Activated naive CD8-positive, alpha-beta T cell treated with anti-CD3 and anti-CD28 coated beads for 36 hours (primary cell): ENCODE measurements at regions not wholly inside any gene's neighbourhood (a gene's known extent, or its start where the extent isn't known, plus 50 kb on each side); places are given as distances from the start of the nearest gene placed in this dataset.

ENCODE experiments used
- DNase-seq: peaks from one replicate; pipeline ENCODE4 v3.0.0; 2021
- H3K27ac Mint-ChIP-seq: one replicate; pipeline ENCODE4 v1.8.0; 2022; ENCODE audit warnings: mild to moderate bottlenecking, moderate library complexity, mixed read lengths
- H3K27me3 Mint-ChIP-seq: one replicate; pipeline ENCODE4 v1.8.0; 2022; ENCODE audit warnings: mild to moderate bottlenecking, mixed read lengths
- H3K36me3 Mint-ChIP-seq: one replicate; pipeline ENCODE4 v1.8.0; 2021; ENCODE audit warnings: mild to moderate bottlenecking, mixed read lengths
- H3K4me1 Mint-ChIP-seq: one replicate; pipeline ENCODE4 v1.8.0; 2021; ENCODE audit warnings: mixed read lengths
- H3K4me3 Mint-ChIP-seq: one replicate; pipeline ENCODE4 v1.8.0; 2022; ENCODE audit warnings: mild to moderate bottlenecking, moderate library complexity, mixed read lengths
- H3K9me3 Mint-ChIP-seq: one replicate; pipeline ENCODE4 v1.8.0; 2022; ENCODE audit warnings: mixed read lengths

DNA sequence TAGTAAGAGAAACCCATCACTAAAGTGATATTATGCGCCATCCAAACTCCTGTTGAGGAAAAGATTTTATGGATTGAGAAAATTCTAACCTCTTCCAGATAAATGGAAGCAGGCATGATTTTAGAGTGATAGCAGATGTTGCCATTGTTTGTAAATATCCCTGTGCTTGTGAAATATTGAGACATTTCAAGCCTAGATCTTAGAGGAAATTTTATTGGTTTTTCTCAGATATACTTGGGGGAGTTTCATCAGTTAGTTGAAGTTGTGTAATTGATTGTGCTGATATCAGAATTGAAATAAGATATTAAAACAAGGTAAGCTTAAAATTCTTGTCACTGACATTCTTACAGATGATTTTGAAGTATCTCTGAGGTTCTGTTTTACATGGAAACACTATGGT, 390.9 kb upstream of the FANCL start:
- Mint-ChIP-seq H3K9me3 (no peaks in the 10 kb centered on the region), H3K36me3 (no peaks in the 10 kb centered on the region), H3K27ac (no peak overlapping the region), H3K4me3 (no peak overlapping the region), H3K4me1 (no peaks in the 10 kb centered on the region), H3K27me3 (no peaks in the 10 kb centered on the region)
- DNase-seq, result no peak

DNA sequence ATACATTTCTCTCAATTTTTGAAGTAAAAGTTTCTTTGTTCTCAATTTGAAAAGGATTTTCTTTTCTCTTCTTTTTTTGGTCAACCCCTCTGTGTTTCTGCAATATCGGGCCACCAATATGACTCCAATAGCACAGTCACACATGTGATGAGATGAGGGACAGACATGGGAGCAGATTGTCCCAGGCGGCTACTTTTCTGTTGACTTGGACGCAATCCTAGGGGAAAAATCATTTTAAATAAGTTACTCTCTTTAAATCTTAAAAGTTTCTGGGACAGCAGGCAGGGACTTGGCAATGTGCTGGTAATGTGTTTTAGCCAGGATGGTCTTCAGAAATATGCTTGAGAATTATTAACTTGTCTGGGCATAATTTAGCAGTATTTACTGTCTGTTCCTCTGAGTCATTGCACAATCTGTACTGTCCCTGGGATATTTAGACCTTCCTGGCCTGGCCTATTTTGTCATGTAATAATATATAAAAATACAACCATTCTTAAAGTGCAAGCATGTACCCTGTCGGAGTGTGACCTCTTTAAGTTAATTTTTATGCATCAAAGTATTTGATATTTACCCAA, 388.5 kb upstream of the FANCL start:
- H3K27ac Mint-ChIP-seq, result no peak overlapping the region
- no peaks in the 10 kb centered on the region for H3K36me3 Mint-ChIP-seq
- no peak overlapping the region for H3K4me3 Mint-ChIP-seq

DNA sequence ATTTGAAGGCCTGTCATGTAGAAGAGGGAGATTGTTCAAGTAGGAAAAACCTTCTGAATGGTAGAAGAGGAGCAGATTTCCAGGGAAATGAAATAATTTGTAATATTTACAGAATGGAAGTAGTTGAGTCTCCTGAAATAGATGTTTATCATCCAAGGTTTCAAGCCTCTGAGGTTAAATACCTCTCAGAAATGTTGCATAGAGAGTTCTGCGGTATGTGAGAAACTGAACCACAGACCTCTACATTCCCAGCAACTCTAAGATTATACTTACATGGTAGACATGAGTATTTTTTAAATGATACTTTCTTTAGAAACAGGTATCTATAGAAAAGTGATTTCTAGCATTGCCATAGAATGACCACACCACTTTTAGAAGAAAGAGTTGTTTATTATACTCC, 379.8 kb upstream of the FANCL start:
- Mint-ChIP-seq H3K36me3 (no peaks in the 10 kb centered on the region), H3K4me3 (no peak overlapping the region), H3K27ac (no peak overlapping the region), H3K27me3 (no peaks in the 10 kb centered on the region), H3K4me1 (no peaks in the 10 kb centered on the region), H3K9me3 (no peaks in the 10 kb centered on the region)
- DNase-seq, result no peak

More for the DNA sequence above, 388.5 kb upstream of the FANCL start:
- no peak for DNase-seq
- Mint-ChIP-seq H3K27me3 (no peaks in the 10 kb centered on the region), H3K9me3 (no peaks in the 10 kb centered on the region), H3K4me1 (no peaks in the 10 kb centered on the region)

GRCh38 chr2:58620093-58620492, 379.0 kb upstream of the FANCL start:
- no peak overlapping the region for H3K4me3 Mint-ChIP-seq
- no peaks in the 10 kb centered on the region for H3K36me3 Mint-ChIP-seq
- H3K27ac Mint-ChIP-seq, result no peak overlapping the region
- H3K9me3 Mint-ChIP-seq, result no peaks in the 10 kb centered on the region
- DNase-seq, result no peak
- no peaks in the 10 kb centered on the region for H3K4me1 Mint-ChIP-seq
- no peaks in the 10 kb centered on the region for H3K27me3 Mint-ChIP-seq

DNA sequence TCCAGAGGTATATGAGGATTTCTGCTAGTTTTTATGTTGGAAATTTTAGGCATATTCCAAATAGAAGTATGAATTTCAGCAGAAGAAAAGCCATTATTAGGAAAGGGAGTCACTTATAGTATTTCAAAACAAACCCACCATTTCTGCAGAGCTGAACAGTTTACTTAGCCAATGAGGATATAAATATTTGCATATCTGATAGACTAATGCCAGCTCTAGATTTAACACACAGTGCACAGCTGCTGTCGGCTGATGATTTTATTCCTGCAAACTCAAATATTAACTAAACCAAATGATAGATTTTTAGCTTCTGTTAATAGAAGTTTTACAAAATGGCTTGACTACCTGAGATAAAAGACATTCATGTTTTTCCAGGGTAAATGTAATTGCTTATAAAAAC, 375.8 kb upstream of the FANCL start:
- no peak for DNase-seq
- Mint-ChIP-seq H3K27me3 (no peaks in the 10 kb centered on the region), H3K4me3 (no peak overlapping the region), H3K4me1 (peaks cover 2% of the 10 kb centered on the region), H3K9me3 (no peaks in the 10 kb centered on the region), H3K27ac (no peak overlapping the region), H3K36me3 (no peaks in the 10 kb centered on the region)

DNA sequence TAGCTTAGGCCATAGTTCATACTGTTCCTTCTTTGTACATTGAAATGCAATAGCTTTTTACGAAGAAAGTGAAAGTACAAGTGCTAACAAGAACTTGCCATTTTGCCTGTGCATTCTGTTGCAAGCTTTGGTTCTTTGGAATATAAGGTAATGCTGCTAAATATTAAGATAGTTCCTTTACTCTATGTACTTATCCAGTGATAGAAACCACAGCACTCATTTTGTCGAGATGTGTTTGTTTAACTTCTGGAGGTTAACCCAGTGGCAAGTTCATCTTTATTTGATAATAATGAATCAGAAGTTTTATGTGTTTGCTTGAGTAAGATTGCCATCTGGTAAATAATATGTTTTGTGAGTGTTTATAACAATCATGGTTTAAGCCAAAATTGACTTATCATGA, 373.1 kb upstream of the FANCL start:
- Mint-ChIP-seq H3K9me3 (no peaks in the 10 kb centered on the region), H3K36me3 (no peaks in the 10 kb centered on the region), H3K27ac (no peak overlapping the region), H3K4me1 (peaks cover 2% of the 10 kb centered on the region), H3K4me3 (no peak overlapping the region), H3K27me3 (peaks cover 4% of the 10 kb centered on the region)
- DNase-seq, result no peak

GRCh38 chr2:58612973-58613372, 371.8 kb upstream of the FANCL start:
- Mint-ChIP-seq H3K27me3 (peaks cover 4% of the 10 kb centered on the region), H3K4me3 (no peak overlapping the region), H3K4me1 (peaks cover 2% of the 10 kb centered on the region), H3K27ac (no peak overlapping the region), H3K36me3 (no peaks in the 10 kb centered on the region), H3K9me3 (no peaks in the 10 kb centered on the region)
- DNase-seq, result no peak

GRCh38 chr2:58609326-58609725, 368.2 kb upstream of the FANCL start:
- no peak overlapping the region for H3K4me3 Mint-ChIP-seq

GRCh38 chr2:58608146-58608545, 367.0 kb upstream of the FANCL start:
- no peaks in the 10 kb centered on the region for H3K9me3 Mint-ChIP-seq

More at GRCh38 chr2:58609326-58609725, 368.2 kb upstream of the FANCL start:
- H3K27ac Mint-ChIP-seq, result no peak overlapping the region
- H3K4me1 Mint-ChIP-seq, result no peaks in the 10 kb centered on the region
- H3K36me3 Mint-ChIP-seq, result no peaks in the 10 kb centered on the region
- H3K9me3 Mint-ChIP-seq, result no peaks in the 10 kb centered on the region
- H3K27me3 Mint-ChIP-seq, result peaks cover 8% of the 10 kb centered on the region
- DNase-seq, result no peak

GRCh38 chr2:58607448-58607847, 366.3 kb upstream of the FANCL start:
- Mint-ChIP-seq H3K9me3 (no peaks in the 10 kb centered on the region), H3K27ac (no peak overlapping the region), H3K4me1 (no peaks in the 10 kb centered on the region), H3K4me3 (no peak overlapping the region), H3K36me3 (no peaks in the 10 kb centered on the region), H3K27me3 (peaks cover 8% of the 10 kb centered on the region)
- DNase-seq, result no peak

More at GRCh38 chr2:58608146-58608545, 367.0 kb upstream of the FANCL start:
- Mint-ChIP-seq H3K4me1 (no peaks in the 10 kb centered on the region), H3K27ac (no peak overlapping the region), H3K4me3 (no peak overlapping the region), H3K36me3 (no peaks in the 10 kb centered on the region), H3K27me3 (peaks cover 8% of the 10 kb centered on the region)
- DNase-seq, result no peak

DNA sequence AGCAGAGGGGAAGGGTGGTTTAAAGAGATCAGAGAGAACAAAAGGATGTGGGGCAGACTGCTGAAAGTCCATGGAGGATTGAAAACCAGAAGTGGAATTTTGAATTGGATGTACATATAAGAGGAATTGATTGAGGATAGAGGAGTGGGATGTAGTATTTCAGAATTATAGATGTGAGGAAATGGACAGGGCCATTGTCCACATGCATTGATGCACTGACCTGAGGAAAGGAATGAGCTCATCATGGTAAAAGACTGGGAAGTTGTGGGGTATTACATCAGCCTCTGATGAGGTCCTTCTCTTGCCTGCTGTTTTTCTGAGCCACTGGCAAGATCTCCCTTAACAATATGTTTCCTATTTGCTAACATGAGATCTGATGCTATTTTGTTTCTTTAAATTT, 365.7 kb upstream of the FANCL start:
- H3K4me1 Mint-ChIP-seq, result no peaks in the 10 kb centered on the region
- H3K27me3 Mint-ChIP-seq, result peaks cover 8% of the 10 kb centered on the region
- H3K27ac Mint-ChIP-seq, result no peak overlapping the region
- H3K36me3 Mint-ChIP-seq, result no peaks in the 10 kb centered on the region
- DNase-seq, result no peak
- no peak overlapping the region for H3K4me3 Mint-ChIP-seq
- H3K9me3 Mint-ChIP-seq, result no peaks in the 10 kb centered on the region

DNA sequence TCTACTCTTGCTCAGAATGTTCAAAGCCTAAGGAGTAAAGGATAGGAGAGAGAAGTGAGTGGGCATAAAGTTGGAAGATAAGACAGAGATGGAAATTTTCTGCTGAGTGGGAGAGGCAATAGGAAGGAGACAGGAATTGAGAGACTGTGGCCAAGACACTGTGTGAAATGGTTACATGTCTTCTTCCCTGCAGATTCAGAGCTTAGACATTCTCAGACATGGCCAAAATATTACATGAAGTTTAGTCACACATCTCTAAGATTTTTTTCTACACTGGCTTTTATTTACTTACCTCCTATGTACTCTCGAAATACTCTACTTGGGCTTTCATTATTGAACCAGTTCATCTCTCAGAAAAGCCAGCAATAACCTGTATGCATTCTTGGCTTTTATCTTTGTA, 363.0 kb upstream of the FANCL start:
- Mint-ChIP-seq H3K4me1 (no peaks in the 10 kb centered on the region), H3K36me3 (no peaks in the 10 kb centered on the region), H3K4me3 (no peak overlapping the region), H3K9me3 (no peaks in the 10 kb centered on the region), H3K27me3 (peaks cover 4% of the 10 kb centered on the region), H3K27ac (no peak overlapping the region)
- DNase-seq, result no peak

DNA sequence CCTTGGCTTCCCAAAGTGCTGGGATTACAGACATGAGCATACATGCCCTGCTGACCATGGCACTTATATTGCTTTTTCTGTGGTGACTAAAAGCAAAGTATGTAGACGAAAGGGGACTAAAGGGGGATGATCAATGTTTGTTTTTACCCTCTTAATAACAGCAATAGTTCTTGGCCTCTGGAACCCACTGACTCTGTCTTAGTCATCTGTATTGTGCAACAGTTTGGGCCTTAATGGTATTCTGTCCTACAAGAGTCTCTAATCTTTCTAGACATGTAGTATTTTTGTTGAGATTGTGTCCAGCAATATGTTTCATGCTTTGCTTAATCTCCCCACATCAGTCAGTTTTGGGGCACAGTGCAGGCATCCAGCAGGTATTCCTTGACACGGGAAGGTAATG, 359.9 kb upstream of the FANCL start:
- DNase-seq, result no peak
- H3K9me3 Mint-ChIP-seq, result peaks cover 1% of the 10 kb centered on the region
- H3K4me3 Mint-ChIP-seq, result no peak overlapping the region
- H3K27me3 Mint-ChIP-seq, result peaks cover 4% of the 10 kb centered on the region
- no peaks in the 10 kb centered on the region for H3K4me1 Mint-ChIP-seq
- H3K27ac Mint-ChIP-seq, result no peak overlapping the region
- H3K36me3 Mint-ChIP-seq, result no peaks in the 10 kb centered on the region

DNA sequence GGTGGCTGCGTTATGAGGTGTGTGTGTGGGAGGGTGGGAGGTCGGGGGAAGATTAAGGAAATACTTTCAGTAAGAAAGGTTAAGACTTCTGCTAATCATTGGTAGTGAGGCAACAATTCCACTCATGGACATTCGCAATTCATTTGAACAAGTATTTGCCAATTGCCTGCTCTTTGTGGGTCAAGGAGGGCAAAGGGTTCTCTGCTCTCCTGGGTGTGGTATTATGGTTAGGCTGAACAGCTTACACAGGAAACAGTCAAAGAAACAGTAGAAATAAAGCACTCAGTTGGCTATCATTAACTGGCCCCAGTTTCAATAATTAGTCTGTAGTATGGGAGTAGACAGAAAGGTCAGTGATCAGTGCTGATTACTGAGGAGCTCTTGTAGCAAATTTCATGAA, 357.0 kb upstream of the FANCL start:
- Mint-ChIP-seq H3K4me1 (no peaks in the 10 kb centered on the region), H3K27me3 (no peaks in the 10 kb centered on the region), H3K4me3 (no peak overlapping the region), H3K27ac (no peak overlapping the region), H3K36me3 (no peaks in the 10 kb centered on the region), H3K9me3 (peaks cover 1% of the 10 kb centered on the region)
- DNase-seq, result no peak

DNA sequence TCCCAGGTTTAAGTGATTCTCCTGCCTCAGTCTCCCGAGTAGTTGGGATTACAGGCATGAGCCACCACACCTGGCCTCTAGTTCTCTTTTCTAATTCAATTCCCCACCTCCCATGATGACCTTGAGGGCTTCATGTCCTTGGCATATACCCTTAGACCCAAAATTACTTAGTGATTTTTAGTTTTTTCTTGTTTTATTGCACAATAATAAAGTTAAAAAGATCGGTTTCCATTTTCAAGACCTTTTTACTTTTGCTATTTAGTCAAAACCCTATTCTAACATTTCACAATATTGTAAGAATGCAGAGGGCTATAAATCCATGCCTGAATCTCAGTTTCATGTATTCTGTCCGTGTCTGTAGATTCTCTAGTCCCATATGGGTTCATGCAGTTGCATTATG, 354.6 kb upstream of the FANCL start:
- peaks cover 1% of the 10 kb centered on the region for H3K9me3 Mint-ChIP-seq
- H3K4me3 Mint-ChIP-seq, result no peak overlapping the region
- no peaks in the 10 kb centered on the region for H3K27me3 Mint-ChIP-seq
- no peak for DNase-seq
- no peak overlapping the region for H3K27ac Mint-ChIP-seq
- no peaks in the 10 kb centered on the region for H3K4me1 Mint-ChIP-seq
- no peaks in the 10 kb centered on the region for H3K36me3 Mint-ChIP-seq

GRCh38 chr2:58594762-58595161, 353.6 kb upstream of the FANCL start:
- Mint-ChIP-seq H3K4me3 (no peak overlapping the region), H3K27ac (no peak overlapping the region), H3K27me3 (no peaks in the 10 kb centered on the region), H3K9me3 (peaks cover 1% of the 10 kb centered on the region), H3K36me3 (no peaks in the 10 kb centered on the region), H3K4me1 (no peaks in the 10 kb centered on the region)
- no peak for DNase-seq

DNA sequence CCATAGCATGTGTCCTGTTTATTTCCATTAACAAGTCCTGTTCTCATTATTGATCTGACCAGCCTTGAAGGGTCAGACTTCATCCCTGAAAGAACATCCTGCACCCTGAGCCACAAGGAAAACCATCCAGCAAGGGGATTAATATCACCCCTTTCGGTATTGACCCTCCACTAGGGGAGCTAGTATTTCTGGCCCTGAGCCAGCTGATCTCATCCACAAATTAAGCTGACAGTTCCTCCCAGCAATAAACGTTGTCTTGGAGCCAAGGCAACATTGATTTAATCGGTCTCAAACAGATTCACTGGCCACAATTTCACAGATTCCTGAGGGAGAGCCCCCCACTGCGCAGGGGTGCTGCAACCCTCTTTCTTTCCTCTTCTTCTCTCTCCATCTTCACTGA, 353.1 kb upstream of the FANCL start:
- H3K4me3 Mint-ChIP-seq, result no peak overlapping the region
- H3K36me3 Mint-ChIP-seq, result no peaks in the 10 kb centered on the region
- no peak overlapping the region for H3K27ac Mint-ChIP-seq
- DNase-seq, result no peak
- no peaks in the 10 kb centered on the region for H3K27me3 Mint-ChIP-seq
- no peaks in the 10 kb centered on the region for H3K4me1 Mint-ChIP-seq
- H3K9me3 Mint-ChIP-seq, result peaks cover 1% of the 10 kb centered on the region
